Dermis microvascular lymphatic vessel endothelial cell (primary cell): ENCODE measurements at regions not wholly inside any gene's neighbourhood (a gene's known extent, or its start where the extent isn't known, plus 50 kb on each side); places are given as distances from the start of the nearest gene placed in this dataset.

Experiments
- DNase-seq, 2 donors: peaks; one replicate each; pipeline versions ENCODE4 v3.0.0 to v3.0.0-alpha.2; 2010; ENCODE audit warnings: low read depth in 2 of 2

GRCh38 chr13:55219538-55219937 is 1921.2 kb upstream of the PRR20A start:
- no peak for DNase-seq

- no peak for DNase-seq
Observed at GRCh38 chr13:55229906-55230569, 1910.7 kb upstream of the PRR20A start.

GRCh38 chr13:55230570-55230908 is 1910.2 kb upstream of the PRR20A start:
- DNase-seq, result no peak

- no peak for DNase-seq
Observed at GRCh38 chr13:55234311-55234710, 1906.4 kb upstream of the PRR20A start.

- DNase-seq, result no peak
Observed at GRCh38 chr13:55245005-55245644, 1895.6 kb upstream of the PRR20A start.

- DNase-seq, result no peak
Observed at GRCh38 chr13:55255236-55255635, 1885.5 kb upstream of the PRR20A start.

GRCh38 chr13:55263045-55263444 is 1877.7 kb upstream of the PRR20A start:
- DNase-seq, result no peak

- DNase-seq, result no peak
Observed at GRCh38 chr13:55266644-55267043, 1874.1 kb upstream of the PRR20A start.

- DNase-seq, result no peak
Observed at GRCh38 chr13:55298201-55298600, 1842.5 kb upstream of the PRR20A start.

GRCh38 chr13:55302568-55302967 is 1838.2 kb upstream of the PRR20A start:
- no peak for DNase-seq

- no peak for DNase-seq
Observed at GRCh38 chr13:55307909-55308308, 1832.8 kb upstream of the PRR20A start.

- DNase-seq, result no peak
Observed at GRCh38 chr13:55341891-55342290, 1798.8 kb upstream of the PRR20A start.

- no peak for DNase-seq
Observed at GRCh38 chr13:55345224-55345623, 1795.5 kb upstream of the PRR20A start.

GRCh38 chr13:55347528-55347927 is 1793.2 kb upstream of the PRR20A start:
- no peak for DNase-seq

GRCh38 chr13:55359067-55359466 is 1781.7 kb upstream of the PRR20A start:
- no peak for DNase-seq

GRCh38 chr13:55361141-55361540 is 1779.6 kb upstream of the PRR20A start:
- DNase-seq, result no peak

GRCh38 chr13:55366676-55367075 is 1774.0 kb upstream of the PRR20A start:
- DNase-seq, result no peak

GRCh38 chr13:55394470-55394869 is 1746.2 kb upstream of the PRR20A start:
- DNase-seq, result no peak

GRCh38 chr13:55402870-55403269 is 1737.8 kb upstream of the PRR20A start:
- DNase-seq, result no peak

- no peak for DNase-seq
Observed at GRCh38 chr13:55403887-55404487, 1736.7 kb upstream of the PRR20A start.

- DNase-seq, result no peak
Observed at GRCh38 chr13:55410398-55411330, 1730.1 kb upstream of the PRR20A start.

GRCh38 chr13:55418095-55418494 is 1722.6 kb upstream of the PRR20A start:
- DNase-seq, result no peak
